Kidney capillary endothelial cell (primary cell): ENCODE measurements at regions not wholly inside any gene's neighbourhood (a gene's known extent, or its start where the extent isn't known, plus 50 kb on each side); places are given as distances from the start of the nearest gene placed in this dataset.
A peak's percentile ranks its signal among the peaks of the same experiment; 100 is the strongest.

Experiments used
- DNase-seq: peaks from one replicate; pipeline ENCODE4 v3.0.0-alpha.2; 2018; ENCODE audit warnings: low spot score

GRCh38 chr11:95547186-95547585 is 242.4 kb downstream of the FAM76B start:
- no peak for DNase-seq

- no peak for DNase-seq
Measured at GRCh38 chr11:95545116-95545875, 244.3 kb downstream of the FAM76B start.

DNA sequence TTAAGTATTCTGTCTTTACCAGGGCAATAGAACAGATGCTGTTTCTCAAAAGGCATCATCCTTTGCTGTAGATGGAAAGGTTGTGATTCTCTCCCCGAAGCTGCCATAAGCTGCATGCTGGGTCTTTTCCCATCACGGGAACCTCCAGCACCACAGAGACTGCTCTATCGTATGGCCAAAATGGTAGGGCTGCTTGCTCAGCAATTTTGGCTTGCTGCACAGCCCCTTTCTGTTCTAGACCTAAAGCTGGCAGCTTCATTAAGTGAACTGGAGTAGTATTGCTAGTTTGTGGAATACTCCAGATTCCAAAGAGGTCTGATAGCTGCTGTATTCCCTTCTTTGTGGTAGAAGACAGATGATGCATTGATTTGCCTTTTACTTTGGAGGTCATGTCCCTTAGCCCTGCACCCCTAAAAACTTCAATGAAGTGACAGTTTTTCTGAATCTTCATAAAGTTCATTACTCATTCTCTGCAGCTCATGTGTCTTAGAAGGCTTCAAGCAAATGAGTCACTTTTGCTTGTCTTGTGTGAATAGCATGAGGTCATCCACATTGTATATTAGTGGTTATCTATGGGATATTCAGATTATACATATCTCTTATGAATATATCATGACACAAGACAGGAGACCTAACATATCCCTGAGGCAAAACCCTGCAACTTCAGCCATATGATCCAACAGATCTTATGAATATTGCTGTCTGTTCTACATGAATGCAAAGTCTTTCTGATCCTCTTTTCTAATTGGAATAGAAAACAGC is 245.3 kb downstream of the FAM76B start:
- peak; percentile 26 for DNase-seq

DNA sequence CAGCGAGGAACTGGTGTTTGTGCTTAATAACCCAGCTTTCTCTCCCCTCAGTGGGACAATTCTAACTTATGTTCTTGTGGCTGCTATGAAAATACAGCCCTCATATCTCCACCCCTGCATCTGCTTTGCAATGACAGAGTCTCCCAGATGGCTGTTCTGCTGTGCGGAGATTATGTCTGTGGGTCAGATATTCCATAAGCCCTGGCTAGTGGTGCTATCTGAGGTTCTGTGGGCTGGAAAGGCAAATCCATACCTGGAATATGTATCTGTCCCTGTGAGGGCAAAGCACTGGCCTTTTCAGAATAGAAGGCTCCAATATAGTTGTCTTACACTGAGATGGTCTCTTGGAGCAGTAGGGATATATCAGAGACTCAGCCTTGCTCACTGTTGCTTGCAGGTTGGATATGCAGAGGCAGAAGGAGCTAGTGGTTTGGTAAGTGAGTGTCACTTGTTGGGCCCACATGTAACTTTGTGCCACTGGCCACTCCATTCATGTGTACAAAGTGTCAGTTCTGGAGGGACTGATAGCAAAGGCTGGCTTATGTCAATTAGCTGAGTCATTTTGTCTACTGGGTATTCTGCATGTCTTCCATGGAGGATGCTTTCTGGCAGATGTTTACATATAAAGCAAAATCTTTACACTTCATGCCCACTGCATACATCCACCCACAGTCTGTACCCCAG is 246.6 kb downstream of the FAM76B start:
- no peak for DNase-seq

DNA sequence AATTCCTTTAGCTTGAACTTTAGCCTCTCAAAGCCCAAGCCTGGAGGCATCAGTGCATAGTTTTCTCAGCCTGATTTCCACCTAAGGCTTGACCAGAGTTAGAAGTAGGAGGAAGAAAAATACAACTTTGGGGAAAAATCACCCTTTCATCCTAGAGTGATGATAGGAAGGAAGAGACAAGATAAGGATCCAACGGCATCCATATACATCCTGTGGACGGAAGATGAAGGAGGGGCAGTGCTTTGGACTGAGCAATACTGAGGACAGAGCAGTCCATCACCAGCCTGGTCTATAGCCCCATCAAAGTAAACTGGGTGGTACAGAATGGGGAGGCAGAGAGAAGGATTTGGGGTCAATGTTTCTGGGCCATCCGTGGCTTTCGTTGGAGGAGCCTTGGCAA is 247.9 kb downstream of the FAM76B start:
- no peak for DNase-seq

GRCh38 chr11:95536047-95536690 is 253.4 kb downstream of the FAM76B start:
- DNase-seq = no peak

DNA sequence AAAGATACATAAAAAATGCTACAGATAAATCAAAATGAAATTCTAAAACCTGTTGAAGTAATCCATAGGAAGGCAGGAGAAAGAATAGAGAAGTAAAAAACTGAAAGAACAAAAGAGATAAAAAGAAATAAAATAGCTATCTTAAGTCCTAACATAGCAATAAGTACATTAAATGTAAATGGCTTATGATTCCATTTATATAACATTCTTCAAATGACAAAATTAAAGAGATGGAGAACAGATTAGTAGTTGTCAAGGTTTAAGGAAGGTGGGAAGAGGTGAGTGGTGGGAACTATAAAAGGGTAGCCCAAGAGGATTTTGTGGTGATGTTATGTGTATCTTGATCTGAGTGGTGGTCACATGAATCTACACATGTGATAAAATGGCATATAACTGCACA is 254.8 kb downstream of the FAM76B start:
- DNase-seq = no peak

DNA sequence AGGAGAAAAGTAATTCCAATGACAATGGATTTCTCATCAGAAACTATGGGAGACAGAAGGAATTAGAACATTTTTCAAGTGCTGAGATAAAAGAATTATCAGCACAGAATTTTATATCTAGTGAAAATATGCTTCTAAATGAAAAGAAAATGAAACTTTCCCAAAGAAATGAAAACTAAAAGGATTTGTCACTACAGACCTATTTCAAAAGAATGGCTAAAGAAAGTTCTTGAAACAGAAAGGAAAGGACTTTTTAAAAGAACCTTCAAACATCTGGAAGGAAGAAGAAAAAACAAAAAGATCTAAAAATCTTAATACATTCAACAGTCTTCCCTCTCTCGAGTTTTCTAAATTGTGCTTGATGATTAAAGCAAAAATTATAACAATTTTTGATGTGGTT is 255.4 kb downstream of the FAM76B start:
- DNase-seq = no peak

- no peak for DNase-seq
Measured at GRCh38 chr11:95531116-95531515, 258.5 kb downstream of the FAM76B start.

DNA sequence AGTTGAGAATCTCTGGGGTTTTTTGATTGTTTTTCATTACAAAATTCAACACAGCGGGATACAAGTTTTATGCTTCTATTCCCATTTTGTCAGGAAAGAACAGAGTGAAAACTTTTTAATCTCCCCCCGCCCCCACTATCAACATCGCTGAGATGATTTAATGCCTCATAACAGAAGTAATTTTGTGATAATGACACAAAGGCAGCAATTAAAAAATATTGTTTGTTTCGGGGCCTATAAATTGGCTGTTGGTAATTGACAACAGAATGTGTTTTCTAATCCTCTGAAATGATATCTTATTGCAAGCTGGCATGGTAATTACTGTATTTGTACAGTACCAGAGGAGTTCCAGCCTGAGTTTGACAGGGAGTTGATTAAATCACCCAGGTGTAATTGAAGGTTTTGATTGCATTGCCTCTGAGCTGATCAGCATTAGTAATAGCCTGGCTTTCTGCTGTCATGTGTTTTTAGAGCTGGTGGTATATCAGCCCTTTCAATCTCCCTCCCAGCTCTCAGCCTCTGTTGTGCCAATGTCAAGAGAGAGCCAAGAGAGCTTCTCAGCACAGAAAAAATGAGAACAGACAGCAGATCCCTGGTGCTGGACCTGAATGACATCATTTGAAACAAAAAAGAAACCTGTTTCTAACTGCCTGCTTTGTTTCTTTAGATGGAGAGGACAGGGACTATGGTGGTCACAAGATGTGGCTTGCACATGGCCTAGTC is 265.1 kb downstream of the FAM76B start:
- no peak for DNase-seq

DNA sequence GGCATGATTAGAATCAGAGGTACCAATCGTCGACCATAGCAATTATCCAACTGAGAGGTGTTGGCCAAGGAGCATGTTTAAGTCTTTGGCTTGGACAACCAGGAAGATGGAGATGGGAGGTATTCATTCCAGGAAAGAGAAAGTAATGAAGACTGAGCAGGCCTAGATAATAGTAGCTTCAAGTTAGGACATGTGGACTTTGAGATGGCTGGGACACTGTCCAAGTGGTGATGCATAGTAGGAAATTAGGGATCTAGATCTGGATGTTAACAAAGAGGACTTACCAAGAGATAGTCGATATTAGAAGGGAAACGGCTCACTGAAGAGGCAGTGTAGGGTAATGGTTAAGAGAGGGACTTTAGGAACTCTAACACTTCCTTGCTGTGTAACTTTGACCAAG is 266.7 kb downstream of the FAM76B start:
- DNase-seq = no peak

GRCh38 chr11:95521862-95522261 is 267.7 kb downstream of the FAM76B start:
- no peak for DNase-seq

- no peak for DNase-seq
Measured at GRCh38 chr11:95521133-95521542, 268.4 kb downstream of the FAM76B start.

DNA sequence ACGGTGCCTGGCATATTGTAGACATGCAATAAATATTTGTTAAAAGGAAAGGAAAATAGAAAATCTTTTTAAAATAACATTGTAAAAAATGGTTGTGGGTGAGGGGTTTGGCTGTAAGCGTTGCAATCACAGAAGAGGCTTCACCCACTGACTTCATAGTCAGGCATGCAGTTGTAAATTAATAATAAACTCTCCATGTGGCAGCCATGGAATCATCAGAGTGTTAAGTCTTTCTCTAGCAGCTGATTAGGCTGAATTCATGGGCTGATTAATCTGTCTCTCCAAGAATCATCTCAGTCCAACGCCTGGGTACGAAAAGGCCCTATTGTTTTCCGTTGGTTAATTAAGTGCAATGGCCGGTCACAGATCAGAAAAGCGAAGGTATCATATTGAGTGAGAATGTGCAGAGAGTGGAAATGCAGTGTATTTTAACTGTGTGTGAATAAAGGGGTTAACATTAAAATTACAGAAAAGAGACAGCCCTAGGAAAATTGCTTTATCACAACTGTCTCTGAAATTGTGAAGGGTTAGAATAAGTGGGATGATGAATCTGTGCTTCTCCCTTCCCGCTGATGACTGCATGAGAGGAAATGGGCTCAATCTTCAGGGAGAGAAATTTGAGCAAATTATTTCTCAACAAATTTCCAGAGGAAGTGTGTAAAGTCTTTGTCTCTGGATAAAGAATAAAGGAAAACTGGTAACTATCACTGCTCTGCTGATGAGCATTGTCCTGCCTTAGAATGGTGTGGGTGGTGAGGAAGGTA is 269.0 kb downstream of the FAM76B start:
- no peak for DNase-seq

DNA sequence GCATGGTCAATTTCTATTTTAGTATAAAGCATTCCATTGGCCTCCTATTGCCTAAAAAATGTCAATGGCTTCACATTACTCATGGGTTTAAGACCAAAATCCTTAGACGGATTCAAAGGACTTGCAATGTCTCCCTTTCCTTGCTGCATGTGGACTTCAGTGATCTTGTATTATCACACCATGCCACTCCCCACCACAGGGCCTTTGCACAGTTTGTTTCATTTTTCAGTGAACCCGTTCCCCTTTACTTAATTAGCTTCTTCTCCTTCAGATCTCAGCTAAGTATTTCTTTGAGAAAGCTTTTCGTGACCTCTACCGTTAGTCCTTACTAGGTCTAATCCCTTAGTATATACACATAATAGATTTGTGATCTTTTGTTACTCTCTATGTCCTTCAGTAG is 269.7 kb downstream of the FAM76B start:
- no peak for DNase-seq

DNA sequence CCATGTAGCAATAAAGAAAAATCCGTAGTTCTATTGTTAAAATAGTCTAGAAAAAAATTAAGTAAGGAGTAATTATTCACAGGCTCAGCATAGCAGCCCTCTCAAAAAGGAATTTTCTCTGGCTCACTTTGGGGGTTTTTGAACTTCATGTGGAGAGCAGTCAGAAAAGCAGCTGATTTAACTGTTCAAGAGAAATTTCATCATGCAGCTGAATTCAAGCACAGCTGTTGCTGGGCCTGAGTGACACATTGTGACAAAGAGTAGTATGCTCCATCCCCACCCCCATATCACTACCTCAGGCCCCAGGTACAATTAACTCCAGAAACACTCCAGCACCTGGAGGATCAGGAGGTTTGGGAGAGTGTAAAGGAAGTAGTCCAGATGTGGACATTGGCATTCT is 272.1 kb downstream of the FAM76B start:
- no peak for DNase-seq

DNA sequence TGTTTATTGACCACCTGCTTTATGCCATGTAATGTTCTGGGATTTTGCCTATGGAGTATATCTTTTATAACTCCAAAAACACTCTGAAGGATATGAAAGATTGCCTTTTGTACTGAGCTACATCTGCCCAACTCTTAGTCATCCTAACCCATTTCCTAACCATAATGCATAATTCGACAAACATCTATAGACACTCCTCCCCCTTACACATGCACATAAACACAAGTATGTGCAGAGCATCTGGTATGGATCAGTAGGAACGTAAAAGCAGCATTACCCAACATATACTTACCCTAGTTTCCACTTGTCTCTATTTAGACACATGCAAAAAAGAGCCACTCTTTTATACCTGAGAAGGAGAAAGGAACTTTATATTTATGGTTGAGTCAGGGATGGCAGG is 272.8 kb downstream of the FAM76B start:
- DNase-seq = no peak

DNA sequence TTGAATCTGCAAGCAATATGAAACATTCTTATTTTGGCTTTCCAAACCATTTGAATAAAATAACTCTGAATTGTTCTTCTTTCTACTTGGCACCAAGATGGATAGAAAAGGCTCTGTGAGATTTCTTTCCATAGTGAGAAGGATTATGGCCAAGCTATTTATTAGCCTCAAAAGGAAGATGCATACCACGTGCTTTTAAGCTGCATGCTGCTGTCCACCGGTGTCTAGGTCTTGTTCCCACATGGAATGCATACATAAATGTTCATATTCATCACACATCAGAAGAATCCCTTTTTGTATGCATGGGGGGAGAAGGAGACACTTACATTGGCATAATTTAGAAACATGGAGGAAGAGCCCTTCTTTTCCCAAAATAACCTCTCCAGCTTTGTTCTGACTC is 273.4 kb downstream of the FAM76B start:
- DNase-seq = no peak

DNA sequence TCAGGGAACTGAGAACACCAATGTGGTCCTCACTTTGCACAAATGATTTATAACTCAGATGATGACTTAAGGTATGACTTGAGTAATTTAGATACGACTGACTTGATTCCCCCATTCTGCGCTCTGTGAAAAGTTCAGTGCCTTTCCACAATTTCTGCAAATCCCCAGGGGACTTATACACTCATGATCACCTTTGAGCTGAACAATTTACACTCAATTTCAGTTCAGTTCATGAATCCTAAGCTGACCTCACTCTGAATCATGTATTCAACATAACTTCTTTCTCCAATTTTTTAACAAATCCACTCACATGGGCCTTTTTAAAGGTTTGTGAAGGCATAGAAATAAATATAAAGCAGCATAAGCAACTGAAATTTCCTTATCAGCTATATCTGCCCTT is 274.2 kb downstream of the FAM76B start:
- DNase-seq = no peak

DNA sequence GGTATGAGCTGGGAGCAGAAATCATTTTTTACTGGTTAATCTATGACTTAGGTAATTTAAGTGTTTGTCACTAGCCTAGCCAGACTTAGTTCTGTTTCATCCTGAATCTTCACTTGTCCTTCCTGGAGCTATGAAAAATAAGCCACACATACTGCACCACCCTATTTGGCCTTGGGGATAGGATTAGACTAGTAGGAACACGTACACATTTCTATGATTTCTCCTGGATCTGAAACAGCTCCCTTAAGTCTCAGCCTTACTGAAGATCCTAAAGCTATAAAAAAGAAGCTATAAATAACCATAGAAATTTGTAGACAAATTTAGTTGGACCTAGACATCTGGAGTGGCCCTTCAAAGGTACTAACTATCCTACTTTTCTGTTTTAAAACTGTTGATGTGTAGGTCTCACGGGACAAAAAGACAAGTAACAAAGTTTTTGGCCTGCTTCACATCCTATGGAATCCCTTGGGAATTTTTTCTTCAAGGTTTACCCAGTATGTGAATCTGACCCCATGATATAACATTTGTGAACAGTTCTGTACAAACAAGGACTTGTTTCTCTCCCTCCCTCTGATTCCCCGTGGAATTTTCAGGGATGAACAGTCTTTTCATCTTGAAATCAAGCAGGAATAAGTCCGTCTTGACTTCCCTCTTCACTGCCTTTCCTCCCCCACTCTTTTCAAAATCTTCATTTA is 275.0 kb downstream of the FAM76B start:
- no peak for DNase-seq

DNA sequence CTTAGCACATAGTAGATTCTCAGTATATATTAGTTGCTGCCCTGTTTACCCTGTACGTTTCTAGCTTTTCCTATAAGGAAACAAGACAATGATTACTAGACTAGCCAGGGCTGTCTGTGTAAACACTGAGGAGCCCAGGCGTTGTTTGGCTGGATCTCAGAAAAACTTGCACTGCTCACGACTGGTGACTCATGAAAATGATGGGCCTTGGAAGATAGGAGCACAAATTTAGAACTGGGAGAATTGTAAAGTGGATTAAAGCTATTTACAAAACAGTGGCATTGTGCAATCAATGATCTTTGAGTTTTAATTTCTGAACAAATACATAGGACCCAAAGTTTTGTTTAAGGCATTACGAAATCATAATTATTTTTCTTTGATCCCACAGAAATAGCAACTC is 276.9 kb downstream of the FAM76B start:
- DNase-seq = peak; percentile 22
